Endothelial cell of umbilical vein (primary cell): ENCODE measurements at regions not wholly inside any gene's neighbourhood (a gene's known extent, or its start where the extent isn't known, plus 50 kb on each side); places are given as distances from the start of the nearest gene placed in this dataset.

Experiments
- BruUV-seq: library from RNA; stranded (reverse); fragments of 400-500 nt; replicated peaks from 2 replicates; lab custom pipeline; 2021; lab: Mats Ljungman, UMichigan
- CTCF ChIA-PET: fragments of 300-600, 350-600 bp; sonication (Branson Sonifier 250); formaldehyde crosslinking; loops from one replicate; lab custom pipeline; 2021; ENCODE audit warnings: antibody characterized with exemption, inconsistent platforms; lab: Charles Lee
- POLR2A ChIA-PET: fragments of 300-600, 350-600 bp; sonication (Branson Sonifier 250); formaldehyde crosslinking; loops from one replicate; lab custom pipeline; 2021; ENCODE audit warnings: antibody characterized with exemption, inconsistent platforms; lab: Charles Lee
- DNase-seq: peaks from one replicate; pipeline ENCODE4 v3.0.0-alpha.2; 2011; ENCODE audit warnings: low read depth, low spot score
- FAIRE-seq: peaks from 2 replicates; lab custom pipeline; 2011; peaks lifted over from hg19 to GRCh38; lab: Jason Lieb, UNC
- H2AFZ ChIP-seq: 2 replicates; pipeline ENCODE4 v1.6.0; 2012; ENCODE audit warnings: low read depth, low read length, control low read depth, inconsistent platforms
- H3K27ac ChIP-seq: 2 replicates; pipeline ENCODE4 v1.5.1; 2011; ENCODE audit warnings: low read depth, mild to moderate bottlenecking, control low read depth, low read length, moderate library complexity; ENCODE audit not compliant: insufficient read depth
- H3K27me3 ChIP-seq, 2 experiments: 2 replicates each; pipeline versions ENCODE4 v1.6.0 to v1.6.1; 2011; ENCODE audit warnings: low read length in 2 of 2, mixed read lengths in 1 of 2; ENCODE audit not compliant: control insufficient read depth in 2 of 2, insufficient read depth in 2 of 2
- H3K36me3 ChIP-seq, 2 experiments: 2 replicates in 1 of 2; 3 replicates in 1 of 2; pipeline ENCODE4 v1.5.1; 2011; ENCODE audit warnings: low read length in 2 of 2, mild to moderate bottlenecking in 1 of 2, moderate library complexity in 1 of 2; ENCODE audit not compliant: control insufficient read depth in 2 of 2, insufficient read depth in 2 of 2; ENCODE audit errors: extremely low read depth in 1 of 2
- H3K4me1 ChIP-seq: 3 replicates; pipeline ENCODE4 v1.5.1; 2011; ENCODE audit warnings: mild to moderate bottlenecking, low read length; ENCODE audit not compliant: control insufficient read depth, insufficient read depth; ENCODE audit errors: extremely low read depth
- H3K4me2 ChIP-seq: 2 replicates; pipeline ENCODE4 v1.6.1; 2011; ENCODE audit warnings: low read length, control low read depth, mixed read lengths; ENCODE audit not compliant: insufficient read depth
- H3K4me3 ChIP-seq, 3 experiments: fragments of 200-600 bp in 1 of 3; sonication (generic), shearing (Covaris generic) in 1 of 3; replicated peaks in 1 of 3; 2 replicates each; pipeline ENCODE4 v1.5.1; 2011 to 2016; ENCODE audit warnings: control low read depth in 3 of 3, low read length in 3 of 3, mild to moderate bottlenecking in 2 of 3, inconsistent platforms in 1 of 3, low read depth in 1 of 3, moderate library complexity in 1 of 3; ENCODE audit not compliant: insufficient read depth in 1 of 3
- H3K79me2 ChIP-seq: 2 replicates; pipeline ENCODE4 v1.6.0; 2012; ENCODE audit warnings: low read length, inconsistent platforms; ENCODE audit not compliant: control insufficient read depth, insufficient read depth
- H3K9ac ChIP-seq: replicated peaks from 2 replicates; pipeline ENCODE3; 2011; ENCODE audit warnings: low read length, control low read depth; ENCODE audit not compliant: insufficient read depth; ENCODE audit errors: extremely low read depth
- H3K9me1 ChIP-seq: replicated peaks from 3 replicates; pipeline ENCODE4 v1.6.0; 2011; ENCODE audit warnings: mild to moderate bottlenecking, low read length; ENCODE audit not compliant: control insufficient read depth, insufficient read depth; ENCODE audit errors: extremely low read depth
- H3K9me3 ChIP-seq: replicated peaks from 2 replicates; pipeline ENCODE4 v1.5.1; 2012; ENCODE audit warnings: low read length, inconsistent platforms; ENCODE audit not compliant: control insufficient read depth, insufficient read depth
- H4K20me1 ChIP-seq: replicated peaks from 2 replicates; pipeline ENCODE3; 2011; ENCODE audit warnings: mild to moderate bottlenecking, low read length; ENCODE audit not compliant: control insufficient read depth, insufficient read depth; ENCODE audit errors: extremely low read depth
- CTCF ChIP-seq, 2 donors: IDR thresholded peaks; 1 replicate in 1 of 2; 2 replicates in 1 of 2; pipeline ENCODE4 v1.5.1; 2011; ENCODE audit warnings: low read length in 2 of 2, mild to moderate bottlenecking in 2 of 2, moderate library complexity in 2 of 2, control low read depth in 1 of 2, inconsistent platforms in 1 of 2, low read depth in 1 of 2; ENCODE audit not compliant: insufficient read depth in 1 of 2; ENCODE audit errors: extremely low read depth in 1 of 2
- EZH2 ChIP-seq: IDR thresholded peaks from 2 replicates; pipeline ENCODE4 v1.6.1; 2012; ENCODE audit warnings: borderline replicate concordance, low read depth, mild to moderate bottlenecking, moderate library complexity, low read length, inconsistent platforms; ENCODE audit not compliant: severe bottlenecking
- FOS ChIP-seq: IDR thresholded peaks from 2 replicates; pipeline ENCODE4 v1.6.1; 2011; ENCODE audit warnings: mild to moderate bottlenecking, low read length, moderate library complexity, borderline replicate concordance; ENCODE audit not compliant: insufficient read depth
- GATA2 ChIP-seq: IDR thresholded peaks from 2 replicates; pipeline ENCODE4 v1.7.0; 2011; ENCODE audit warnings: low read depth, mild to moderate bottlenecking, moderate library complexity, mixed read lengths, low read length; ENCODE audit not compliant: insufficient read length, insufficient read depth
- MAX ChIP-seq: IDR thresholded peaks from 2 replicates; pipeline ENCODE4 v1.6.1; 2011; ENCODE audit not compliant: insufficient read depth, insufficient read length
- MYC ChIP-seq: IDR thresholded peaks from one replicate; pipeline ENCODE4 v1.6.1; 2011; ENCODE audit warnings: mild to moderate bottlenecking, low read depth, low read length
- POLR2A ChIP-seq: IDR thresholded peaks from 2 replicates; pipeline ENCODE4 v1.6.1; 2012; ENCODE audit warnings: low read depth, mild to moderate bottlenecking, control low read depth, low read length
- POLR2AphosphoS5 ChIP-seq: IDR thresholded peaks from 2 replicates; pipeline ENCODE4 v1.6.1; 2012; ENCODE audit warnings: low read depth, mild to moderate bottlenecking, control low read depth, low read length, moderate library complexity; ENCODE audit not compliant: insufficient read depth
- dilution Hi-C: fragments of 300-500 bp; cut with MboI; formaldehyde crosslinking; loops from one replicate; pipeline ENCODE4 v1.15.0; 2019; ENCODE audit warnings: low sequenced_read_pairs; ENCODE audit not compliant: extremely low pct_ligation_motif_present
- intact Hi-C: fragments of 100-400 bp; cut with micrococcal nuclease; formaldehyde crosslinking; loops from one replicate; pipeline ENCODE4 v1.10.0; 2022

- no peak overlapping the region for H3K4me2 ChIP-seq
- no peaks in the 10 kb centered on the region for H3K27me3 ChIP-seq
- H3K27ac ChIP-seq, result no peak overlapping the region
- ChIA-PET CTCF (no interaction called here), POLR2A (no interaction called here)
- dilution Hi-C loops, result no loop called here
- H3K79me2 ChIP-seq, result no peaks in the 10 kb centered on the region
- no peaks in the 10 kb centered on the region for H4K20me1 ChIP-seq
- H3K36me3 ChIP-seq, result no peaks in the 10 kb centered on the region
- BruUV-seq, result no TSS peak
- H3K9me1 ChIP-seq, result no peaks in the 10 kb centered on the region
- H3K4me3 ChIP-seq, result no peak overlapping the region
- H3K4me1 ChIP-seq, result no peaks in the 10 kb centered on the region
- H2AFZ ChIP-seq, result no peak overlapping the region
- DNase-seq (no peak), FAIRE-seq (no peak)
- H3K9me3 ChIP-seq, result peaks cover 2% of the 10 kb centered on the region
- no peak for TF ChIP-seq CTCF (IDR thresholded peaks at IDR 0.05; ENCODE audit: extremely low read depth in 1 of 2, insufficient read depth in 1 of 2, low read depth in 1 of 2, low read length in 2 of 2)
- no peak for TF ChIP-seq FOS
- TF ChIP-seq EZH2, result no peak
- no peak for TF ChIP-seq MAX
- no peak for TF ChIP-seq POLR2AphosphoS5
- intact Hi-C loops, result no loop called here
- H3K9ac ChIP-seq, result no peak overlapping the region
Measured at GRCh38 chr15:91562698-91563097, 290.8 kb upstream of the SLCO3A1 start.

- intact Hi-C loops, result no loop called here
- TF ChIP-seq POLR2AphosphoS5, result no peak
- TF ChIP-seq CTCF (IDR thresholded peaks at IDR 0.05; ENCODE audit: extremely low read depth in 1 of 2, insufficient read depth in 1 of 2, low read depth in 1 of 2, low read length in 2 of 2), result no peak
- TF ChIP-seq GATA2, result no peak
- no peak for TF ChIP-seq MYC
- TF ChIP-seq POLR2A, result no peak
- no peak for TF ChIP-seq EZH2
- TF ChIP-seq FOS, result no peak
Measured at GRCh38 chr15:91564631-91565030, 288.9 kb upstream of the SLCO3A1 start.

More at GRCh38 chr15:91564631-91565030, 288.9 kb upstream of the SLCO3A1 start:
- no peaks in the 10 kb centered on the region for H3K4me1 ChIP-seq
- DNase-seq (no peak), FAIRE-seq (no peak)
- no peaks in the 10 kb centered on the region for H3K9me1 ChIP-seq
- H3K36me3 ChIP-seq, result no peaks in the 10 kb centered on the region
- no peak overlapping the region for H2AFZ ChIP-seq
- ChIA-PET POLR2A (no interaction called here), CTCF (no interaction called here)
- peaks cover 2% of the 10 kb centered on the region for H3K9me3 ChIP-seq
- H3K4me3 ChIP-seq, result no peak overlapping the region
- no peak overlapping the region for H3K27ac ChIP-seq
- no peaks in the 10 kb centered on the region for H3K27me3 ChIP-seq
- no peaks in the 10 kb centered on the region for H3K79me2 ChIP-seq
- dilution Hi-C loops, result no loop called here
- BruUV-seq, result no TSS peak
- H3K4me2 ChIP-seq, result no peak overlapping the region
- no peaks in the 10 kb centered on the region for H4K20me1 ChIP-seq
- no peak overlapping the region for H3K9ac ChIP-seq
